K562 (cell line): ENCODE measurements at regions not wholly inside any gene's neighbourhood (a gene's known extent, or its start where the extent isn't known, plus 50 kb on each side); places are given as distances from the start of the nearest gene placed in this dataset.

Source experiments
- HDAC2 ChIP-seq: fragments of 450-650 bp; IDR thresholded peaks from 2 replicates; pipeline ENCODE4 v1.6.1; 2016; ENCODE audit warnings: mild to moderate bottlenecking
- HLTF ChIP-seq: fragments of 450-650 bp; IDR thresholded peaks from 2 replicates; pipeline ENCODE4 v1.6.1; 2016
- NR2C1 ChIP-seq, 2 experiments: fragments of 450-650 bp; IDR thresholded peaks; 2 replicates each; pipeline ENCODE4 v1.6.1; 2017; ENCODE audit warnings: mild to moderate bottlenecking in 2 of 2, antibody characterized with exemption in 1 of 2, inconsistent platforms in 1 of 2, missing compliant biosample characterization in 1 of 2, missing genetic modification characterization in 1 of 2
- POLR2A ChIP-seq: fragments of 450-650 bp; conservative IDR thresholded peaks from 2 replicates; pipeline ENCODE4 v1.6.1; 2016
- POLR2AphosphoS5 ChIP-seq: IDR thresholded peaks from 2 replicates; pipeline ENCODE4 v1.6.1; 2011; ENCODE audit warnings: mild to moderate bottlenecking, low read depth, low read length, moderate library complexity; ENCODE audit not compliant: control insufficient read depth, insufficient read depth
- TF ChIP-seq, protein P1 (sequence below): fragments of 450-650 bp; IDR thresholded peaks from 2 replicates; pipeline ENCODE4 v1.6.1; 2018; ENCODE audit not compliant: partially characterized antibody

DNA sequence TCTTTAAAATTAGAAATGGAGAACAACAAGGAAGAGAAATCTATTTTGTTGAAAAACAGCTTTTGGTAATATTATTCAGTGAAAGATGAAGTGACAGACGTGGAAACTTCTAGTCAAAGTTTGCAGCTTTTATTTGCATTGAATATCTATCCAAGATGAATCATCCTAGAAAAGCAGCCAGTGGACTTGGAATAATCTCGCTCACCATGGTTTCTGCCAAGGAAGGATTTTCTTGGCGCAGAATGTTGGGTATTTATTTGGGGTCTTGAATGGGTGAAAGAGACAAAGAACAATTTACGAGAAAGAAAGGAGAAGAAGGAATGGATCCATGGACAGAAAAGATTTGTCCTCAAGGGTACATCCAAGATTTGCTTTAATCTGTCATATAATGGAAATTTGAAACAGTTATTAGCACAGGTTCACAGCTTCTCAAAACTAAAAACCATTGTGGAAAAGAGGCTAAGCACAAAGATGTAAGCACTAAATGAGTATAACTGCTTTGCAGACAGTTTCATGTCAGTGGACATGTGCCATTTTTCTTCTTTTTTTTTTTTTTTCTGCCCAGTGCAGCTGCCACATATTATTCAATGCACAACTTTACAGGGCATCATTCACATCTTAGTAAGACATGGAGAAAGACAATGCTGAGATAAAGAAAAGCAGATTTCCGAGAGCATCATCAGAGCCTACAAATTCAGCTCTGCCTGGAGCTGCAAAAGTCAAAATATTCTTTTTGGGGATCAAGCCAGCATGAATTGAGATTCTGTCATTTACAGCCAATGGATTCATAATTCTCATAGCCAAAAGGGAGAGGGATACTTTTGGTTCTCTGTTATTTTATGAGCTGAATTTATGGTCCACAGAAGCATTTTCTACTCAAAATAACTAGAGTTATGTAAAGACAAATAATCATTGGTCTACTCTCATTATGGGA is 333.7 kb downstream of the DAD1 start:
- TF ChIP-seq POLR2AphosphoS5 (no peak), POLR2A (no peak), HDAC2 (no peak), HLTF (no peak), NR2C1 (IDR thresholded peaks at IDR 0.05) (no peak), NR2C1 (tag; IDR thresholded peaks at IDR 0.05) (no peak)
- TF ChIP-seq, protein P1, sequence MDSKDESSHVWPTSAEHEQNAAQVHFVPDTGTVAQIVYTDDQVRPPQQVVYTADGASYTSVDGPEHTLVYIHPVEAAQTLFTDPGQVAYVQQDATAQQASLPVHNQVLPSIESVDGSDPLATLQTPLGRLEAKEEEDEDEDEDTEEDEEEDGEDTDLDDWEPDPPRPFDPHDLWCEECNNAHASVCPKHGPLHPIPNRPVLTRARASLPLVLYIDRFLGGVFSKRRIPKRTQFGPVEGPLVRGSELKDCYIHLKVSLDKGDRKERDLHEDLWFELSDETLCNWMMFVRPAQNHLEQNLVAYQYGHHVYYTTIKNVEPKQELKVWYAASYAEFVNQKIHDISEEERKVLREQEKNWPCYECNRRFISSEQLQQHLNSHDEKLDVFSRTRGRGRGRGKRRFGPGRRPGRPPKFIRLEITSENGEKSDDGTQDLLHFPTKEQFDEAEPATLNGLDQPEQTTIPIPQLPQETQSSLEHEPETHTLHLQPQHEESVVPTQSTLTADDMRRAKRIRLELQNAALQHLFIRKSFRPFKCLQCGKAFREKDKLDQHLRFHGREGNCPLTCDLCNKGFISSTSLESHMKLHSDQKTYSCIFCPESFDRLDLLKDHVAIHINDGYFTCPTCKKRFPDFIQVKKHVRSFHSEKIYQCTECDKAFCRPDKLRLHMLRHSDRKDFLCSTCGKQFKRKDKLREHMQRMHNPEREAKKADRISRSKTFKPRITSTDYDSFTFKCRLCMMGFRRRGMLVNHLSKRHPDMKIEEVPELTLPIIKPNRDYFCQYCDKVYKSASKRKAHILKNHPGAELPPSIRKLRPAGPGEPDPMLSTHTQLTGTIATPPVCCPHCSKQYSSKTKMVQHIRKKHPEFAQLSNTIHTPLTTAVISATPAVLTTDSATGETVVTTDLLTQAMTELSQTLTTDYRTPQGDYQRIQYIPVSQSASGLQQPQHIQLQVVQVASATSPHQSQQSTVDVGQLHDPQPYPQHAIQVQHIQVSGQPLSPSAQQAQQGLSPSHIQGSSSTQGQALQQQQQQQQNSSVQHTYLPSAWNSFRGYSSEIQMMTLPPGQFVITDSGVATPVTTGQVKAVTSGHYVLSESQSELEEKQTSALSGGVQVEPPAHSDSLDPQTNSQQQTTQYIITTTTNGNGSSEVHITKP = no peak
